ENCODE measurements at regions not wholly inside any gene's neighbourhood (a gene's known extent, or its start where the extent isn't known, plus 50 kb on each side); places are given as distances from the start of the nearest gene placed in this dataset.

GRCh38 chr4:117376692-117377091, 291.3 kb upstream of the TRAM1L1 start:
- H3K9me3 ChIP-seq (ENCODE audit: low read length) = no peaks in the 10 kb centered on the region
- H3K27me3 ChIP-seq (ENCODE audit: low read length) = no peaks in the 10 kb centered on the region
- H4K20me1 ChIP-seq (ENCODE audit: low read length) = no peaks in the 10 kb centered on the region
- CTCF ChIA-PET = no interaction called here
- H3K27ac ChIP-seq (ENCODE audit: low read length) = no peak overlapping the region
- TF ChIP-seq CTCF (conservative IDR thresholded peaks at IDR 0.05; ENCODE audit: low read depth, low read length) (no peak), EZH2phosphoT487 (IDR thresholded peaks at IDR 0.05; ENCODE audit: borderline replicate concordance, low read length) (no peak), EZH2 (IDR thresholded peaks at IDR 0.05; ENCODE audit: low read length, unreplicated experiment) (no peak)
- DNase-seq (no peak), ATAC-seq (no peak)
- H3K4me3 ChIP-seq (ENCODE audit: low read length) = no peak overlapping the region
- H3K4me1 ChIP-seq (ENCODE audit: insufficient read depth, low read length) = peaks cover 7% of the 10 kb centered on the region
- H2AFZ ChIP-seq (ENCODE audit: low read length) = no peak overlapping the region
- no TSS peak for BruUV-seq (replicated peaks)
- intact Hi-C loops (cut with micrococcal nuclease) = no loop called here
- no peaks in the 10 kb centered on the region for H3K9me2 ChIP-seq (replicated peaks; ENCODE audit: low read length)
- POLR2A ChIA-PET (ENCODE audit: unreplicated experiment) = no interaction called here
- no peaks in the 10 kb centered on the region for H3K36me3 ChIP-seq (ENCODE audit: low read depth, low read length)
- H3K79me2 ChIP-seq (ENCODE audit: low read length) = no peaks in the 10 kb centered on the region
- H3K4me2 ChIP-seq (ENCODE audit: low read length) = no peak overlapping the region
- H3K9ac ChIP-seq (ENCODE audit: low read length) = no peak overlapping the region
- H3F3A ChIP-seq (ENCODE audit: low read length, unreplicated experiment) = no peaks in the 10 kb centered on the region

- no peak overlapping the region for H2AFZ ChIP-seq (ENCODE audit: low read length)
- CTCF ChIA-PET = no interaction called here
- no peaks in the 10 kb centered on the region for H3F3A ChIP-seq (ENCODE audit: low read length, unreplicated experiment)
- H3K27me3 ChIP-seq (ENCODE audit: low read length) = no peaks in the 10 kb centered on the region
- no peak for TF ChIP-seq EZH2phosphoT487 (IDR thresholded peaks at IDR 0.05; ENCODE audit: borderline replicate concordance, low read length)
- TF ChIP-seq CTCF (conservative IDR thresholded peaks at IDR 0.05; ENCODE audit: low read depth, low read length) = no peak
- TF ChIP-seq EZH2 (IDR thresholded peaks at IDR 0.05; ENCODE audit: low read length, unreplicated experiment) = no peak
- no TSS peak for BruUV-seq (replicated peaks)
- DNase-seq (no peak), ATAC-seq (no peak)
- H3K9me2 ChIP-seq (replicated peaks; ENCODE audit: low read length) = no peaks in the 10 kb centered on the region
- H3K27ac ChIP-seq (ENCODE audit: low read length) = no peak overlapping the region
- H3K4me2 ChIP-seq (ENCODE audit: low read length) = no peak overlapping the region
- H3K79me2 ChIP-seq (ENCODE audit: low read length) = no peaks in the 10 kb centered on the region
- POLR2A ChIA-PET (ENCODE audit: unreplicated experiment) = no interaction called here
- no peaks in the 10 kb centered on the region for H4K20me1 ChIP-seq (ENCODE audit: low read length)
- no peaks in the 10 kb centered on the region for H3K36me3 ChIP-seq (ENCODE audit: low read depth, low read length)
- H3K9me3 ChIP-seq (ENCODE audit: low read length) = no peaks in the 10 kb centered on the region
- intact Hi-C loops (cut with micrococcal nuclease) = no loop called here
- H3K4me1 ChIP-seq (ENCODE audit: insufficient read depth, low read length) = peaks cover 7% of the 10 kb centered on the region
- H3K9ac ChIP-seq (ENCODE audit: low read length) = no peak overlapping the region
- H3K4me3 ChIP-seq (ENCODE audit: low read length) = no peak overlapping the region
These were observed 293.6 kb upstream of the TRAM1L1 start for GRCh38 chr4:117378942-117379341.

GRCh38 chr4:117383468-117383867, 298.1 kb upstream of the TRAM1L1 start:
- Histone ChIP-seq H3K27me3 (ENCODE audit: low read length) (no peaks in the 10 kb centered on the region), H3K4me2 (ENCODE audit: low read length) (no peak overlapping the region), H3K79me2 (ENCODE audit: low read length) (no peaks in the 10 kb centered on the region), H3K36me3 (ENCODE audit: low read depth, low read length) (no peaks in the 10 kb centered on the region), H3K4me1 (ENCODE audit: insufficient read depth, low read length) (peaks cover 5% of the 10 kb centered on the region), H3K9ac (ENCODE audit: low read length) (no peak overlapping the region), H3K9me3 (ENCODE audit: low read length) (no peaks in the 10 kb centered on the region), H3K4me3 (ENCODE audit: low read length) (no peak overlapping the region), H3F3A (ENCODE audit: low read length, unreplicated experiment) (no peaks in the 10 kb centered on the region), H2AFZ (ENCODE audit: low read length) (no peak overlapping the region), H4K20me1 (ENCODE audit: low read length) (no peaks in the 10 kb centered on the region), H3K9me2 (replicated peaks; ENCODE audit: low read length) (no peaks in the 10 kb centered on the region), H3K27ac (ENCODE audit: low read length) (no peak overlapping the region)
- intact Hi-C loops (cut with micrococcal nuclease) = loop anchor here (10.0 kb wide), 1 partner anchor 159 kb away; no protein-coding TSS in a partner anchor
- POLR2A ChIA-PET (ENCODE audit: unreplicated experiment) = no interaction called here
- DNase-seq = no peak
- CTCF ChIA-PET = no interaction called here
- BruUV-seq (replicated peaks) = no TSS peak
- ATAC-seq = no peak
- TF ChIP-seq EZH2phosphoT487 (IDR thresholded peaks at IDR 0.05; ENCODE audit: borderline replicate concordance, low read length) (no peak), EZH2 (IDR thresholded peaks at IDR 0.05; ENCODE audit: low read length, unreplicated experiment) (no peak), CTCF (conservative IDR thresholded peaks at IDR 0.05; ENCODE audit: low read depth, low read length) (no peak)

Data from PC-3 (cell line).